ENCODE measurements at regions not wholly inside any gene's neighbourhood (a gene's known extent, or its start where the extent isn't known, plus 50 kb on each side); places are given as distances from the start of the nearest gene placed in this dataset.

DNA sequence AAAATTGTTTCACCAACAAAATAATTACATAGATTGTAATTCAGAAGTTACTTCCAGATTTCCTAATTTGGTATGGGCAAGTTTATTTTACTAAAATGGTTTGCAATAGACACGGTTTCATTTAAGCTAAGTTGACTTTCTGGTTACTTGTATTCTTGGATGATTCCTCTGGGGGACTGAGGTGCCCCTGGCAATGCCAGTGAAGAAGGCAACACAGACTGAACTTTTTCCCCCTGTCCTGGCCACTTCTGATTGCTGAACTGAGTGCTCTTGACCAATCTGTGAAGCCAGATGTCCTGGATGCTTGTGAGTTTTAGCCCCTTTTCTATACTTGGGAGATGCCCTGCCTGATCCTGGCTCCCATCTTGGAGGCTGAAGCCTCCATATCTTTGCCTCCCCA lies 66.3 kb upstream of the FANCC start:
- TF ChIP-seq POLR2AphosphoS5 (IDR thresholded peaks at IDR 0.05; ENCODE audit: borderline replicate concordance, low read depth, low read length) (no peak), EZH2 (IDR thresholded peaks at IDR 0.05) (no peak), FOXP2 (optimal IDR thresholded peaks at IDR 0.05; ENCODE audit: control extremely low read depth, extremely low read length, insufficient read depth) (no peak)

All from SK-N-MC (cell line).